HG03442 (cell line): ENCODE measurements at regions not wholly inside any gene's neighbourhood (a gene's known extent, or its start where the extent isn't known, plus 50 kb on each side); places are given as distances from the start of the nearest gene placed in this dataset.
"Not testable (repeated sequence)": the region's sequence is repeated elsewhere in the genome, so short reads cannot be mapped to it uniquely, and the experiment has no call there.

Source experiments
- ATAC-seq: cut with Tn5 transposase; IDR thresholded peaks from one replicate; pipeline ENCODE4 v1.9.1; 2021; ENCODE audit warnings: mild to moderate bottlenecking, moderate library complexity; ENCODE audit not compliant: unreplicated experiment

GRCh38 chr5:158451993-158452672 lies 593.2 kb upstream of the CLINT1 start:
- ATAC-seq, result no peak

DNA sequence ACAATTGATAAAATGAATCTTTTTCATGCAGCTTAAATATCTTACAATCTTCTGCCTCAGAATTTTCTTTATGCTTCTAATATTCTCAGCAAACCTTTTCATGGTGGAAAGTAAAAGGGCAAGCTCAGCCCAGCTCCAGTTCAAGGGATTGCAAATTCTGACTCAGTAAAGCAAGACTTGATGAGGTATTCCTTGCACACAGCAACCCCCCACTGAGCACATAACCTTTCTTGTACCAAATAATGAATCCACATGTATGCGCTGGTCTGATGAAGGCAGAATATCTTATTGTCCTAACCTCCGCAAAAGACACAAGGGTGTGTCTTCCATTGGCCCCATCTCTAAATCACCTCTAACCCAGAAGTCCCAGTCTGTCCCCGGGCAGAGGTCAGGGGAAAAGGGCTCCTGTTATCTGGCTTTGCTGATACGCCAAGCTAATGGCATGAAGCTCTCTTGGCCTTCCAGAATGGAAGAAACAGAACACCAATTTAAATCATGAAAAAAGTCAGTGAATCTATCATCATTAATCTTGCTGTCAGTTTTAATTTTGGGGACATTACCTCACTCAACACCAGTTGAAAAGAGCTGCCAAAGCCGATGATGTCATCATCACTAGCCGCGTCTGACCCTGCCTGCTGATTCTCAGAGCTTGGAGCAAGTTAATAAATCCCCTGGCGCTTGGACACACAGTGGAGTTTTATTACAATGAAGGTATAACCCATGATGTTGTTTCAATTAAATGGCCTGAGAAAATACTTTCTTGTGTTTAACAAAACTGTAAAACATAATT lies 592.5 kb upstream of the CLINT1 start:
- ATAC-seq, result no peak

DNA sequence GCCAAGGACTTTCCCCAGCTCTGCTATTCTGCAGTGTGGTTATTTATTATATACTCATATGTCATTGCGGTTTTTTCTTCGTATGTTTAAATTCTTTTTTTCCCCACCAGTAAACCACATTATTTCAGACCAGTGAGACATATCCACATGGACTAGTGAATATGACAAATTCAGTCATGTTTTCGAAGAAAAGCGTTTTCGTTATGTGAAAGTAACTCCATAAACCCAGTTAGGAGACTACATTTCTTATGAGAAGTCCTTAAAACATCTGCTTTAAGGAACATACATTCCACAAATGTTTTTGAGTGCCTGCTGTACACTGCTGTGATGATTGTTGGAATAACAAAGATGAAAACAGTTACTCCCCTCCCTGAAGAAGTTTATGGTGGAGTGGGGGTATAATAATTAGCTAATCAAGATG lies 591.8 kb upstream of the CLINT1 start:
- no peak for ATAC-seq

DNA sequence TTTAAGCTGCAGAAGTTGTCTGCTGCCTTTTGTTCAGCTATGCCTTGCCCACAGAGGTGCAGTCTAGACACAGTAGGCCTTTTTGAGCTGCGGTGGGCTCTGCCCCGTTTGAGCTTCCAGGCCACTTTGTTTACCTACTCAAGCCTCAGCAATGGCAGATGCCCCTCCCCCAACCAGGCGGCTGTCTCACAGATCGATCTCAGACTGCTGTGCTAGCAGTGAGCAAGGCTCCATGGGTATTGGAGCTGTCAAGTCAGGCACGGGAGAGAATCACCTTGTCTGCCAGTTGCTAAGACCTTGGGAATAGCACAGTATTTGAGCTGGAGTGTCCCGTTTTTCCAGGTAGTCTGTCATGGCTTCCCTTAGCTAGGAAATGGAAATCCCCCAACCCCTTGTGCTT lies 587.8 kb upstream of the CLINT1 start:
- ATAC-seq, result not testable (repeated sequence)

- ATAC-seq, result not testable (repeated sequence)
These were observed 580.3 kb upstream of the CLINT1 start for GRCh38 chr5:158439204-158439603.

DNA sequence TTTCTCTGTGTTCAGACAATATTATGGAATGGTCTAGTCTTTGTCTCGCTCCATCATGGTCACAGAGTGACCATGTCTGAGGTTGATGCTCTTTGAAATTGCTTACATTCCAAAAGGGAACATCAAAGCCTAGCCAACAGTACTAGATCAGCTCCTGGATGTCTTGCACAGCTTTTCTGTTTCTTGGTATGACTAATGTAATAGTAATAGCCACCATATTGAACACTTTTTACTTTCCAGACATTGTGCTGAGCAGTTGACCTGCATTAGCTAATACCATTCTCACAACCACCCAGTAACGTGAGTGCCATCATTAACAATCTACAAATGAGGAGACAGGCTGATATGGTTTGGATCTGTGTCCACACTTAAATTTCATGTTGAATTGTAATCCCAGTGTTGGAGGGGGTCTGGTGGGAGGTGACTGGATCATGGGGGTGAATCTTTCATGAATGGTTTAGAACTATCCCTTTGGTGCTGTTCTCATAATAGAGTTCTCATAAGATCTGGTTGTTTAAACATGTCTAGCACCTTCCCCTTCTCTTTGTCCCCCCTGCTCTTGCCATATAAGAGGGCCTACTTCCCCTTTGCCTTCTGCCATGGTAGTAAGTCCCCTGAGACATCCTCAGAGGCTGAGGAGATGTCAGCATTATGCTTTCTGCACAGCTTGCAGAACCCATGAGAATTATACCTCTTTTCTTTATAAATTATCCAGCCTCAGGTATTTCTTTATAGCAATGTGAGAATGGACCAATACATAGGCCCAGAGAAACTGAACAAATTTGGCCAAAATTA lies 577.5 kb upstream of the CLINT1 start:
- ATAC-seq, result no peak

DNA sequence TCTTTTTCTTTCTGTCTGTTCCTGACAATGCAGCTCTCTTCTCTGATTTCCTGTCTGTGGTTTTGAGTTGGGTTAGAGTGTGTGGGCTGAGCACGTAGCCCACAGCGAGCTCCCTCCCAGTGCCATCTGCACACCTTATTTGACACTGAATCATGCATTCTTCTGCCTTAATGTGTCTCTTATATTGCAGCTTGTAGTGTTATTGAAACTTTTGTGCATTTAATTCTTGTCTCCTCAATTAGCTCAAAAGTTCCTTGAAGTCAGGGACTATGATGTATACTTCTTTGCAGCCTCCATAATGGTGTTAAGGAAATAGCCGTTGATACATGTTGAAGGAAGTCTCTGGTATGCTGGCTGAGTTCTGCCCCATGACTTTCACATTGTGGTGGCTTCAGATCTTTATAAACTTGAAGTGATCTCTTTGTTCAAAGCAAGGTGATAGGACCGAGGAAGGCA lies 576.2 kb upstream of the CLINT1 start:
- peak; percentile 82 for ATAC-seq

- peak; percentile 3 for ATAC-seq
These were observed 575.8 kb upstream of the CLINT1 start for GRCh38 chr5:158434749-158435148.

GRCh38 chr5:158433634-158434033 lies 574.7 kb upstream of the CLINT1 start:
- ATAC-seq, result no peak

DNA sequence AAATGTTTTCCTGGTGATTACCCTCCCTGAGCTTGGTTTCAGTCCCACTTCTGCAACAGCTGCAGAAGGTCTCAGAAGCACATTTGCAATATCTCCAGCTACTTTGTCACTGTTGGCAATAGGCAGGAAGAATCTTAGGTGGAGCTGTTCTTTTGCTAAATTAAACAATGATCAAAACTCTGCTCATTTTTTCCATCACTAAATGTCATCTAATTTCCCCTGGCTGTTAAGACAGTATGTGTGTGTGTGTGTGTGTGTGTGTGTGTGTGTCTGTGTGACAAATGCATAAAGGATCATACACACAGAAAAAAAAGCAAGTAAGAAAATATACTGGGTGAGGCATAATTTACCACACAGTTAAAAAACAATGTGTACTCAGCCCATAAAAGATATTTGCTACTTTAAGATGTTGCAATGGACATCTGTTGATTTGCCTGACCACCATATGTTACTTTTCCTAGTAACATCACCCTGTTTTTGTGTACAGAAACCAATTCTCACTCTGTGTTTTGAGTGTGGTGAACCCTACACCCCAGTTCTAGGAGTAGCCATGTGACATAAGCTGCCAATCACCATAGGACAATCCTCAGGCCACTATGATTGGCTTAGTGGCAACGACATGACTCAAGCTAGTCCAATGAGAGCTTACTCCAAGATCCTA lies 572.6 kb upstream of the CLINT1 start:
- no peak for ATAC-seq

- no peak for ATAC-seq
These were observed 571.8 kb upstream of the CLINT1 start for GRCh38 chr5:158430798-158431167.

DNA sequence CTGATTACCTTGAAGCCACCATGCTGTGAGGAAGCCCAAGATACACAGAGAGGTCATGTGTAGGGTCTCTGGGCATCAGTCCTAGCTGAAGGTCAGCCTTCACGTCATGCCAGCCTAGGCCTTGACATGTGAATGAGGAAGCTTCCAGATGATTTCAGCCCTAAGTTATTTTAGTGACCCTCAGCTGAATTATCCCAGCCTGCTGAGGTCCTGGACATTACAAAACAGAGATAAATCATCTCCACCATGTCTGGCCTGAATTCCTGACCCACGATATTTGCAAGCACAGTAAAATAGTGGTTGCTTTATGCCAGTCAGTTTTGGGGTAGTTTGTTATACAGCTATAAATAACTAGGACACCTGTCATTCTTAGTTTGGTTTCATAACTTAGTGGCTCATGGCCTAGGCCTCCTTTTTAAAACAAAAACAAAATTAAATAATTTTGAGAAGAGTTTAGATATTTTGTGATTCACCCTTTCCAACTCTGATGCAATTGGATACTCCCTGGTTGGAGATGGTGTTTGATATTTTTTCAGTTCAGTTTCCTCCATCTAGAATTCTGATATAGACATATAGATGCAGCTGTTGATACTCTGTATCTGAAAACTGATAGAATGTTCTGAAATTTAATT lies 571.3 kb upstream of the CLINT1 start:
- no peak for ATAC-seq

- no peak for ATAC-seq
These were observed 570.6 kb upstream of the CLINT1 start for GRCh38 chr5:158429564-158429963.

GRCh38 chr5:158423623-158424200 lies 564.8 kb upstream of the CLINT1 start:
- no peak for ATAC-seq

GRCh38 chr5:158422653-158423515 lies 563.9 kb upstream of the CLINT1 start:
- ATAC-seq, result no peak

DNA sequence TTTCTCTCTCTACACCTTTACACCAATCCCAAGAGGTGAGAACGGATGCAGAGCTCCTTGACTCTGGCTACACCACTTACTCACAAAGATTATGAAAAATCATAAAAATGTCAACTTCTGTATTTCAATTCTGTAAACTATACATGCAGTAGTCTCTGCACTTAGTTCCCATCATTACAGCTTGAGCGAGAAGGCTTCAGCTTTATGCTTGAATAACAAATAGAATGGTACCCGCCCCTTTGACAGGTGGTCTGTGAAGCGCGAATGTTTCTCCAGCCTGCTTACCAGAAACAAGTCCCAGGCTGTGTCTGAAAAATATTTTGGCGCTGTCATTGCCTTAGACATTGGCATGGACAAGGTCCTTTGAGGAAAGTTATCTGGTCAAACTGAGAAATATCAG lies 562.4 kb upstream of the CLINT1 start:
- ATAC-seq, result no peak

- no peak for ATAC-seq
These were observed 560.2 kb upstream of the CLINT1 start for GRCh38 chr5:158419186-158419585.

DNA sequence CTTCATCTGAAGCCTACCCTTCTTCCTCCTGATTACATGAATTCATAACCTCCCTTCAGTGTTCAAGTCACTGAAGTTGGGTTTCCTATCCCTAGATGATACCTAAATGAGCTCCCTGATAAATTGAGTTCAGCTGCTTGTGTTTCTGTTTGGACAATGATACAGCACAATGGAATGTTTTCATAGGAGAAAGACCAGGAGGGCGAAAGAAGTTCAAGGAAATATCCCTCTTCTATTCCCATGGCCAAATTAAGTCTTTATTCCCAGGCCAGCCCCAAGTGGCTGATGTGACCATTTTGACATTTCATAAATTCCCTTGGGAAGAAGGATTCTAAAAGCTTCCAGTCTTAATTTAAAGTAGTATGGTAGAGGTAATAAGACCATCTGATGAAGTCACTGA lies 555.8 kb upstream of the CLINT1 start:
- ATAC-seq, result no peak

- no peak for ATAC-seq
These were observed 555.4 kb upstream of the CLINT1 start for GRCh38 chr5:158414333-158414762.
